IMR-90 (cell line): ENCODE measurements at regions not wholly inside any gene's neighbourhood (a gene's known extent, or its start where the extent isn't known, plus 50 kb on each side); places are given as distances from the start of the nearest gene placed in this dataset.

ENCODE experiments used
- ATAC-seq: fragments of 200-7000 bp; cut with Tn5 transposase; 2 replicates; pipeline ENCODE4 v1.9.1; 2020; ENCODE audit warnings: low read depth, mild to moderate bottlenecking, moderate library complexity
- BruUV-seq: library from RNA; stranded (reverse); fragments of 400-500 nt; replicated peaks from 2 replicates; lab custom pipeline; 2021; lab: Mats Ljungman, UMichigan
- CTCF ChIA-PET: fragments of 300-600 bp; formaldehyde crosslinking; extraction: SDS; loops from one replicate; lab custom pipeline; 2021; ENCODE audit warnings: antibody characterized with exemption; lab: Yijun Ruan, JAX
- POLR2A ChIA-PET: fragments of 300-600 bp; sonication (Branson Sonifier 250); formaldehyde crosslinking; loops from one replicate; lab custom pipeline; 2022; ENCODE audit warnings: antibody characterized with exemption; ENCODE audit not compliant: unreplicated experiment; lab: Charles Lee
- DNase-seq: peaks from one replicate; pipeline ENCODE4 v3.0.0; 2013
- H2AFZ ChIP-seq: replicated peaks from 2 replicates; pipeline ENCODE3; 2013; ENCODE audit warnings: low read length, mild to moderate bottlenecking; ENCODE audit not compliant: poor library complexity
- H2AK5ac ChIP-seq: 2 replicates; pipeline ENCODE4 v1.6.1; 2013; ENCODE audit warnings: low read depth, low read length, inconsistent platforms
- H2AK9ac ChIP-seq: replicated peaks from 2 replicates; pipeline ENCODE3; 2013; ENCODE audit warnings: mild to moderate bottlenecking, low read depth, low read length, moderate library complexity; ENCODE audit not compliant: poor library complexity
- H2BK120ac ChIP-seq: 2 replicates; pipeline ENCODE4 v1.6.1; 2013; ENCODE audit warnings: low read depth, low read length, inconsistent platforms
- H2BK15ac ChIP-seq: 3 replicates; pipeline ENCODE4 v1.6.1; 2013; ENCODE audit warnings: low read depth, low read length, inconsistent platforms
- H2BK20ac ChIP-seq: 2 replicates; pipeline ENCODE4 v1.6.1; 2013; ENCODE audit warnings: low read depth, mild to moderate bottlenecking, inconsistent platforms, low read length, moderate library complexity
- H2BK5ac ChIP-seq: 2 replicates; pipeline ENCODE4 v1.6.1; 2013; ENCODE audit warnings: mild to moderate bottlenecking, low read depth, low read length, inconsistent platforms; ENCODE audit not compliant: poor library complexity, severe bottlenecking
- H3K14ac ChIP-seq: replicated peaks from 2 replicates; pipeline ENCODE4 v1.6.1; 2013; ENCODE audit warnings: low read depth, low read length, inconsistent platforms
- H3K18ac ChIP-seq: 2 replicates; pipeline ENCODE4 v1.6.1; 2013; ENCODE audit warnings: low read depth, low read length, control low read depth
- H3K23ac ChIP-seq: 2 replicates; pipeline ENCODE4 v1.6.1; 2013; ENCODE audit warnings: low read depth, low read length, inconsistent platforms
- H3K27ac ChIP-seq: 2 replicates; pipeline ENCODE4 v1.5.1; 2013; ENCODE audit warnings: mild to moderate bottlenecking, control low read depth, low read length; ENCODE audit not compliant: insufficient read depth
- H3K27me3 ChIP-seq: 2 replicates; pipeline ENCODE4 v1.6.1; 2013; ENCODE audit warnings: low read length; ENCODE audit not compliant: control insufficient read depth, insufficient read depth
- H3K36me3 ChIP-seq: 2 replicates; pipeline ENCODE4 v1.6.1; 2013; ENCODE audit warnings: low read length, mixed read lengths; ENCODE audit not compliant: control insufficient read depth, insufficient read depth
- H3K4ac ChIP-seq: 2 replicates; pipeline ENCODE4 v1.6.1; 2013; ENCODE audit warnings: low read depth, low read length, inconsistent platforms
- H3K4me1 ChIP-seq: 2 replicates; pipeline ENCODE4 v1.6.1; 2013; ENCODE audit warnings: low read length, mixed read lengths; ENCODE audit not compliant: control insufficient read depth, insufficient read depth
- H3K4me2 ChIP-seq: 2 replicates; pipeline ENCODE4 v1.6.1; 2013; ENCODE audit warnings: low read depth, mild to moderate bottlenecking, control low read depth, low read length, moderate library complexity
- H3K4me3 ChIP-seq: 2 replicates; pipeline ENCODE4 v1.5.1; 2013; ENCODE audit warnings: low read depth, mild to moderate bottlenecking, control low read depth, low read length, moderate library complexity; ENCODE audit not compliant: insufficient read depth
- H3K56ac ChIP-seq: 2 replicates; pipeline ENCODE4 v1.6.1; 2013; ENCODE audit warnings: low read length, inconsistent platforms; ENCODE audit not compliant: insufficient read depth; ENCODE audit errors: extremely low read depth
- H3K79me1 ChIP-seq, 2 experiments: 2 replicates each; pipeline ENCODE4 v1.6.1; 2013; ENCODE audit warnings: low read length in 2 of 2, inconsistent platforms in 1 of 2, low read depth in 1 of 2
- H3K9ac ChIP-seq: 2 replicates; pipeline ENCODE4 v1.6.1; 2013; ENCODE audit warnings: low read depth, low read length, control low read depth
- H3K9me1 ChIP-seq: 2 replicates; pipeline ENCODE4 v1.6.1; 2013; ENCODE audit warnings: low read length, inconsistent platforms; ENCODE audit not compliant: insufficient read depth
- H3K9me3 ChIP-seq: 2 replicates; pipeline ENCODE4 v1.6.1; 2013; ENCODE audit warnings: low read length; ENCODE audit not compliant: control insufficient read depth, insufficient read depth
- H4K20me1 ChIP-seq: 2 replicates; pipeline ENCODE4 v1.6.1; 2013; ENCODE audit warnings: low read length, inconsistent platforms; ENCODE audit not compliant: insufficient read depth
- H4K5ac ChIP-seq: 2 replicates; pipeline ENCODE4 v1.6.1; 2013; ENCODE audit warnings: mild to moderate bottlenecking, low read depth, low read length, control low read depth
- H4K8ac ChIP-seq, 2 experiments: 2 replicates each; pipeline ENCODE4 v1.6.1; 2013; ENCODE audit warnings: low read depth in 2 of 2, low read length in 2 of 2, control low read depth in 1 of 2, inconsistent platforms in 1 of 2
- H4K91ac ChIP-seq: 2 replicates; pipeline ENCODE4 v1.6.1; 2013; ENCODE audit warnings: low read depth, low read length, inconsistent platforms; ENCODE audit not compliant: insufficient read depth
- BHLHE40 ChIP-seq: fragments of 150-350 bp; IDR thresholded peaks from 2 replicates; pipeline ENCODE4 v1.6.1; 2016; ENCODE audit warnings: mild to moderate bottlenecking, low read depth, low read length
- CEBPB ChIP-seq: IDR thresholded peaks from 2 replicates; pipeline ENCODE4 v1.6.1; 2012; ENCODE audit warnings: low read depth, low read length, improper control_type of control experiment
- CHD1 ChIP-seq: IDR thresholded peaks from 2 replicates; pipeline ENCODE4 v1.6.1; 2012; ENCODE audit warnings: low read depth, low read length, improper control_type of control experiment
- FOS ChIP-seq: fragments of 150-350 bp; IDR thresholded peaks from 2 replicates; pipeline ENCODE4 v1.6.1; 2016; ENCODE audit warnings: low read depth, low read length
- MAFK ChIP-seq: IDR thresholded peaks from 2 replicates; pipeline ENCODE4 v1.6.1; 2012; ENCODE audit warnings: low read depth, low read length, improper control_type of control experiment
- MAZ ChIP-seq: IDR thresholded peaks from 2 replicates; pipeline ENCODE4 v1.6.1; 2012; ENCODE audit warnings: low read depth, mild to moderate bottlenecking, low read length, improper control_type of control experiment, moderate library complexity, borderline replicate concordance
- MXI1 ChIP-seq: IDR thresholded peaks from 2 replicates; pipeline ENCODE4 v1.6.1; 2012; ENCODE audit warnings: low read depth, mild to moderate bottlenecking, low read length, moderate library complexity, borderline replicate concordance
- NFE2L2 ChIP-seq: fragments of 150-350 bp; IDR thresholded peaks from 2 replicates; pipeline ENCODE4 v1.6.1; 2016; ENCODE audit warnings: low read depth, mild to moderate bottlenecking, low read length
- POLR2A ChIP-seq: IDR thresholded peaks from 2 replicates; pipeline ENCODE4 v1.6.1; 2012; ENCODE audit warnings: mild to moderate bottlenecking, low read depth, low read length
- RAD21 ChIP-seq: IDR thresholded peaks from 2 replicates; pipeline ENCODE4 v1.6.1; 2012; ENCODE audit warnings: low read length, improper control_type of control experiment
- RCOR1 ChIP-seq: IDR thresholded peaks from 2 replicates; pipeline ENCODE4 v1.6.1; 2012; ENCODE audit warnings: mild to moderate bottlenecking, low read length, improper control_type of control experiment; ENCODE audit not compliant: insufficient replicate concordance
- WGBS, 2 experiments: methylation state at CpG; one replicate each; pipeline versions ENCODE4 v1.1.5 to v1.1.7; 2013; ENCODE audit warnings: missing lambda C conversion rate in 2 of 2; ENCODE audit not compliant: insufficient read length in 1 of 2; ENCODE audit errors: extremely low coverage in 2 of 2; 5-methylcytosine and 5-hydroxymethylcytosine counted together
- dilution Hi-C: fragments of 300-500 bp; cut with HindIII; formaldehyde crosslinking; loops from one replicate; pipeline ENCODE4 v1.14.3; 2018; ENCODE audit warnings: low sequenced_read_pairs; ENCODE audit not compliant: unreplicated experiment
- in situ Hi-C: fragments of 300-500 bp; cut with MboI; formaldehyde crosslinking; loops from 3 replicates; pipeline ENCODE4 v1.14.3; 2019; ENCODE audit warnings: low sequenced_read_pairs, inconsistent platforms, mixed read lengths
- intact Hi-C: fragments of 100-400 bp; cut with micrococcal nuclease; formaldehyde crosslinking; loops from 2 replicates; pipeline ENCODE4 v1.10.0; 2022
- TF ChIP-seq, protein P1 (sequence below): conservative IDR thresholded peaks from 2 replicates; pipeline ENCODE4 v1.5.1; 2012; ENCODE audit warnings: mild to moderate bottlenecking, low read depth, low read length, improper control_type of control experiment
- TF ChIP-seq, protein P2 (sequence below): fragments of 150-350 bp; IDR thresholded peaks from 2 replicates; pipeline ENCODE4 v1.6.1; 2017; ENCODE audit warnings: mild to moderate bottlenecking, antibody characterized with exemption, low read length, low read depth

DNA sequence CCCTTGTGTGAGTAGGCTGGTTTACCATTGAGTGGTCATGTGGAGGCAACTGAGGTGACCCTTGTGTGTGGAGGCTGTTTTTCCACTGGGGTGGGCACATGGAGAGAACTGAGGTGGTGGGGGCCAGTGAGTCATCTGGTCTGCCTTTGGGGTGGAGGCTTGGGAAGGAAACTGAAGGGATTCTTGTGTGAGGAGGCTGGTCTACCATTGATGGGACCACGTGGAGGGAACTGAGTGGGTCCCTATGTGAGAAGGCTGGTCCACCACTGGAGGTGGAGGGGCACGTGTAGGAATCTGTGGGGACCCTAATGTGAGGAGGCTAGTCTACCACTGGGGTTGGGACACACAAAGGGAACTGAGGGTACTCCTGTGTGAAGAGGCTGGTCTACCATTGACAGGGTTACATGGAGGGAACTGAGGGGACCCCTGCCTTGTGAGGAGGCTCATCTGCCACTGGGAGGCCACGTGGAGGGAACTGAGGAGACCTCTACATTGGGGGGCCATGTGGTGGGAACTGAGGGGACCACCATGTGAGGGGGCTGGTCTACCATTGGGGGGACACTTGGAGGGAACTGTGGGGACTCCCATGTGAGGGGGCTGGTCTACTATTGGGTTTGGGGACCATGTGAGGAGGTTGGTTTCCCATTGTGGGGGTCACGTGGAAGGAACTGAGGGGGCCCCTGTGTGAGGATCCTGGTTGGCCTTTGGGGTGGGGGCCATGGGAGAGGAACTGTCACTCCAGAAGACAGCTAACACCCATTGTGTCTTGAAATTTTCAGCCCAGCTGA, 164.5 kb downstream of the WNT7A start:
- Histone ChIP-seq H4K20me1 (no peaks in the 10 kb centered on the region), H3K4ac (no peak overlapping the region), H3K27ac (no peak overlapping the region), H3K79me1 (no peaks in the 10 kb centered on the region), H2AK9ac (no peak overlapping the region), H3K14ac (no peak overlapping the region), H4K8ac (no peak overlapping the region), H2BK5ac (no peak overlapping the region), H3K9me1 (no peaks in the 10 kb centered on the region), H2AFZ (no peak overlapping the region), H2AK5ac (no peak overlapping the region), H2BK20ac (no peak overlapping the region), H2BK120ac (no peak overlapping the region), H3K56ac (no peak overlapping the region), H3K23ac (no peak overlapping the region), H3K9me3 (peaks cover 10% of the 10 kb centered on the region; the same call in 1 of the 2 replicates), H4K5ac (no peak overlapping the region), H2BK15ac (no peak overlapping the region), H3K27me3 (no peaks in the 10 kb centered on the region), H3K4me3 (no peak overlapping the region), H3K4me2 (no peak overlapping the region), H3K18ac (no peak overlapping the region), H3K9ac (no peak overlapping the region), H3K36me3 (no peaks in the 10 kb centered on the region), H3K4me1 (no peaks in the 10 kb centered on the region), H4K91ac (no peak overlapping the region)
- in situ Hi-C loops (no loop called here), dilution Hi-C loops (no loop called here), intact Hi-C loops (no loop called here)
- WGBS, 2 experiments = no CpG with 5 or more reads among the region's 4 CpGs
- ChIA-PET POLR2A (no interaction called here), CTCF (no interaction called here)
- TF ChIP-seq FOS = no peak
- TF ChIP-seq POLR2A = no peak
- TF ChIP-seq BHLHE40 = no peak
- no peak for TF ChIP-seq MAZ
- no peak for TF ChIP-seq MXI1
- TF ChIP-seq, protein P1, sequence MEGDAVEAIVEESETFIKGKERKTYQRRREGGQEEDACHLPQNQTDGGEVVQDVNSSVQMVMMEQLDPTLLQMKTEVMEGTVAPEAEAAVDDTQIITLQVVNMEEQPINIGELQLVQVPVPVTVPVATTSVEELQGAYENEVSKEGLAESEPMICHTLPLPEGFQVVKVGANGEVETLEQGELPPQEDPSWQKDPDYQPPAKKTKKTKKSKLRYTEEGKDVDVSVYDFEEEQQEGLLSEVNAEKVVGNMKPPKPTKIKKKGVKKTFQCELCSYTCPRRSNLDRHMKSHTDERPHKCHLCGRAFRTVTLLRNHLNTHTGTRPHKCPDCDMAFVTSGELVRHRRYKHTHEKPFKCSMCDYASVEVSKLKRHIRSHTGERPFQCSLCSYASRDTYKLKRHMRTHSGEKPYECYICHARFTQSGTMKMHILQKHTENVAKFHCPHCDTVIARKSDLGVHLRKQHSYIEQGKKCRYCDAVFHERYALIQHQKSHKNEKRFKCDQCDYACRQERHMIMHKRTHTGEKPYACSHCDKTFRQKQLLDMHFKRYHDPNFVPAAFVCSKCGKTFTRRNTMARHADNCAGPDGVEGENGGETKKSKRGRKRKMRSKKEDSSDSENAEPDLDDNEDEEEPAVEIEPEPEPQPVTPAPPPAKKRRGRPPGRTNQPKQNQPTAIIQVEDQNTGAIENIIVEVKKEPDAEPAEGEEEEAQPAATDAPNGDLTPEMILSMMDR = no peak
- no peak for TF ChIP-seq RAD21
- no peak for TF ChIP-seq MAFK
- no peak for TF ChIP-seq NFE2L2
- TF ChIP-seq, protein P2, sequence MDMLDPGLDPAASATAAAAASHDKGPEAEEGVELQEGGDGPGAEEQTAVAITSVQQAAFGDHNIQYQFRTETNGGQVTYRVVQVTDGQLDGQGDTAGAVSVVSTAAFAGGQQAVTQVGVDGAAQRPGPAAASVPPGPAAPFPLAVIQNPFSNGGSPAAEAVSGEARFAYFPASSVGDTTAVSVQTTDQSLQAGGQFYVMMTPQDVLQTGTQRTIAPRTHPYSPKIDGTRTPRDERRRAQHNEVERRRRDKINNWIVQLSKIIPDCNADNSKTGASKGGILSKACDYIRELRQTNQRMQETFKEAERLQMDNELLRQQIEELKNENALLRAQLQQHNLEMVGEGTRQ = no peak
- no peak for TF ChIP-seq CEBPB
- TF ChIP-seq RCOR1 = no peak
- TF ChIP-seq CHD1 = no peak
- BruUV-seq = no TSS peak
- no peak for DNase-seq
- ATAC-seq = no peak
